Activated CD8-positive, alpha-beta T cell treated with anti-CD3 and anti-CD28 coated beads for 36 hours (primary cell): ENCODE measurements at regions not wholly inside any gene's neighbourhood (a gene's known extent, or its start where the extent isn't known, plus 50 kb on each side); places are given as distances from the start of the nearest gene placed in this dataset.
A peak's percentile ranks its signal among the peaks of the same experiment; 100 is the strongest.

Experiments used
- ATAC-seq: fragments of 200-7000 bp; cut with Tn5 transposase; one replicate; pipeline ENCODE4 v1.10.0; 2021; ENCODE audit warnings: mild to moderate bottlenecking, moderate library complexity
- CTCF ChIA-PET: fragments of 350-600 bp; sonication (Branson Sonifier 250); formaldehyde crosslinking; loops from one replicate; lab custom pipeline; 2021; ENCODE audit warnings: antibody characterized with exemption; lab: Charles Lee
- POLR2A ChIA-PET: fragments of 350-600 bp; sonication (Branson Sonifier 250); formaldehyde crosslinking; loops from one replicate; lab custom pipeline; 2021; ENCODE audit warnings: antibody characterized with exemption; lab: Charles Lee
- DNase-seq: peaks from one replicate; pipeline ENCODE4 v3.0.0-alpha.2; 2020
- H3K27ac Mint-ChIP-seq: one replicate; pipeline ENCODE4 v1.8.0; 2021; ENCODE audit warnings: mild to moderate bottlenecking, mixed read lengths
- H3K27me3 Mint-ChIP-seq: one replicate; pipeline ENCODE4 v1.8.0; 2021; ENCODE audit warnings: mixed read lengths
- H3K36me3 Mint-ChIP-seq: one replicate; pipeline ENCODE4 v1.8.0; 2021; ENCODE audit warnings: low read depth, mixed read lengths
- H3K4me1 Mint-ChIP-seq: one replicate; pipeline ENCODE4 v1.8.0; 2021; ENCODE audit warnings: low read depth, mixed read lengths
- H3K4me3 Mint-ChIP-seq: one replicate; pipeline ENCODE4 v1.8.0; 2021; ENCODE audit warnings: mild to moderate bottlenecking, moderate library complexity, mixed read lengths
- H3K9me3 Mint-ChIP-seq: one replicate; pipeline ENCODE4 v1.8.0; 2021; ENCODE audit warnings: mixed read lengths
- CTCF ChIP-seq: fragments of 200-600 bp; IDR thresholded peaks from one replicate; pipeline ENCODE4 v1.8.0; 2022; ENCODE audit warnings: antibody characterized with exemption, mild to moderate bottlenecking
- intact Hi-C: fragments of 100-400 bp; cut with micrococcal nuclease; formaldehyde crosslinking; loops from one replicate; pipeline ENCODE4 v1.10.0; 2022

- TF ChIP-seq CTCF: peak; percentile 90
- no peak for DNase-seq
- Mint-ChIP-seq H3K36me3 (no peaks in the 10 kb centered on the region), H3K4me1 (no peaks in the 10 kb centered on the region), H3K9me3 (no peaks in the 10 kb centered on the region), H3K27me3 (peaks cover under 1% of the 10 kb centered on the region), H3K27ac (no peak overlapping the region), H3K4me3 (no peak overlapping the region)
- POLR2A ChIA-PET: no interaction called here
- ATAC-seq: no peak
- CTCF ChIA-PET: interaction anchor here (0.7 to 3.9 kb wide), 17 partner anchors 8 to 781 kb away, joined by 3 to 29 read pairs (median 5); no protein-coding TSS in a partner anchor
- intact Hi-C loops: loop anchor here (10.0 kb wide), 1 partner anchor 649 kb away; no protein-coding TSS in a partner anchor
These were observed 142.3 kb upstream of the ANKH start for GRCh38 chr5:15013654-15014463.

GRCh38 chr5:15012061-15012460 lies 140.5 kb upstream of the ANKH start:
- no peak for TF ChIP-seq CTCF
- Mint-ChIP-seq H3K4me3 (no peak overlapping the region), H3K27ac (no peak overlapping the region), H3K27me3 (peaks cover 1% of the 10 kb centered on the region), H3K9me3 (no peaks in the 10 kb centered on the region), H3K4me1 (no peaks in the 10 kb centered on the region), H3K36me3 (no peaks in the 10 kb centered on the region)
- no peak for DNase-seq
- intact Hi-C loops: loop anchor here (10.0 kb wide), 1 partner anchor 647 kb away; no protein-coding TSS in a partner anchor
- CTCF ChIA-PET: interaction anchor here (0.6 to 1.0 kb wide), 3 partner anchors 8 to 145 kb away, joined by 3 to 4 read pairs (median 3); no protein-coding TSS in a partner anchor
- POLR2A ChIA-PET: no interaction called here
- no peak for ATAC-seq

- POLR2A ChIA-PET: no interaction called here
- CTCF ChIA-PET: interaction anchor here (1.0 to 2.1 kb wide), 2 partner anchors 284 to 362 kb away, joined by 3 to 12 read pairs; no protein-coding TSS in a partner anchor
- no peaks in the 10 kb centered on the region for H3K4me1 Mint-ChIP-seq
These were observed 139.4 kb upstream of the ANKH start for GRCh38 chr5:15010936-15011335.

GRCh38 chr5:15009420-15009819 lies 137.8 kb upstream of the ANKH start:
- Mint-ChIP-seq H3K27ac (no peak overlapping the region), H3K36me3 (no peaks in the 10 kb centered on the region), H3K4me3 (no peak overlapping the region), H3K27me3 (peaks cover 1% of the 10 kb centered on the region), H3K4me1 (no peaks in the 10 kb centered on the region), H3K9me3 (no peaks in the 10 kb centered on the region)
- intact Hi-C loops: no loop called here
- ATAC-seq (no peak), DNase-seq (no peak)
- ChIA-PET CTCF (interaction anchor here (1.3 to 2.1 kb wide), 3 partner anchors 12 to 282 kb away, joined by 5 to 12 read pairs (median 5); no protein-coding TSS in a partner anchor), POLR2A (no interaction called here)
- TF ChIP-seq CTCF: no peak

More at GRCh38 chr5:15010936-15011335, 139.4 kb upstream of the ANKH start:
- TF ChIP-seq CTCF: no peak
- H3K36me3 Mint-ChIP-seq: no peaks in the 10 kb centered on the region
- intact Hi-C loops: loop anchor here (10.0 kb wide), 1 partner anchor 646 kb away; no protein-coding TSS in a partner anchor
- H3K27ac Mint-ChIP-seq: no peak overlapping the region
- H3K27me3 Mint-ChIP-seq: peaks cover 1% of the 10 kb centered on the region
- no peak overlapping the region for H3K4me3 Mint-ChIP-seq
- DNase-seq (no peak), ATAC-seq (no peak)
- no peaks in the 10 kb centered on the region for H3K9me3 Mint-ChIP-seq

- peaks cover 1% of the 10 kb centered on the region for H3K27me3 Mint-ChIP-seq
- H3K4me1 Mint-ChIP-seq: no peaks in the 10 kb centered on the region
- no peak overlapping the region for H3K27ac Mint-ChIP-seq
- ATAC-seq: no peak
- no peaks in the 10 kb centered on the region for H3K36me3 Mint-ChIP-seq
- no peak overlapping the region for H3K4me3 Mint-ChIP-seq
- intact Hi-C loops: no loop called here
- H3K9me3 Mint-ChIP-seq: no peaks in the 10 kb centered on the region
- DNase-seq: no peak
- ChIA-PET CTCF (interaction anchor here (1.3 to 2.1 kb wide), 3 partner anchors 12 to 282 kb away, joined by 5 to 12 read pairs (median 5); no protein-coding TSS in a partner anchor), POLR2A (no interaction called here)
- no peak for TF ChIP-seq CTCF
These were observed 137.3 kb upstream of the ANKH start for GRCh38 chr5:15008921-15009320.
